GM19351 (cell line): ENCODE measurements at regions not wholly inside any gene's neighbourhood (a gene's known extent, or its start where the extent isn't known, plus 50 kb on each side); places are given as distances from the start of the nearest gene placed in this dataset.
"Not testable (repeated sequence)": the region's sequence is repeated elsewhere in the genome, so short reads cannot be mapped to it uniquely, and the experiment has no call there.

Source experiments
- ATAC-seq: cut with Tn5 transposase; IDR thresholded peaks from one replicate; pipeline ENCODE4 v1.9.1; 2021; ENCODE audit warnings: mild to moderate bottlenecking, moderate library complexity; ENCODE audit not compliant: unreplicated experiment

DNA sequence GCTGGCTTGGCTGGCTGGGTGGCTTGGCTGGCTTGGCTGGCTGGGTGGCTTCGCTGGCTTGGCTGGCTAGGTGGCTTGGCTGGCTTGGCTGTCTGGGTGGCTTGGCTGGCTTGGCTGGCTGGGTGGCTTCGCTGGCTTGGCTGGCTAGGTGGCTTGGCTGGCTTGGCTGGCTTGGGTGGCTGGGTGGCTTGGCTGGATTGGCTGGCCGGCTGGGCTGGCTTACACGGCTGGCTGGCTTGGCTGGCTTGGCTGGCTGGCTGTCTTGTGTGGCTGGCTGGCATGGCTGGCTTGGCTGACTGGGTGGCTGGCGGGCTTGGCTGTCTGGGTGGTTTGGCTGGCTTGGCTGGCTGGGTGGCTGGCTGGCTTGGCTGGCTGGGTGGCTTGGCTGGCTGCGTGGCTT lies 437.0 kb downstream of the GOLGA6L6 start:
- not testable (repeated sequence) for ATAC-seq

GRCh38 chr15:20102862-20103261 lies 438.7 kb downstream of the GOLGA6L6 start:
- ATAC-seq: not testable (repeated sequence)

GRCh38 chr15:20102209-20102608 lies 439.4 kb downstream of the GOLGA6L6 start:
- not testable (repeated sequence) for ATAC-seq

DNA sequence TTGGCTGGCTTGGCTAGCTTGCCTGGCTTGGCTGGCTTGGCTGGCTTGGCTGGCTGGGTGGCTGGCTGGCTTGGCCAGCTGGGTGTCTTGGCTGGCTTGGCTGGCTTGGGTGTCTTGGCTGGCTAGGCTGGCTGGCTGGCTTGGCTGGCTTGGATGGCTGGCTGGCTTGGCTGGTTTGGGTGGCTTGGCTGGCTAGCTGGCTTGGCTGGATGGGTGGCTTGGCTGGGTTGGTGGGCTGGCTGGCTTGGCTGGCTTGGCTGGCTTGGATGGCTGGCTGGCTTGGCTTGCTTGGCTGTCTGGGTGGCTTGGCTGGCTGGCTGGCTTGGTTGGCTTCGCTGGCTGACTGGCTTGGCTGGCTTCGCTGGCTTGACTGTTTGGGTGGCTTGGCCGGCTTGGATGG lies 440.3 kb downstream of the GOLGA6L6 start:
- not testable (repeated sequence) for ATAC-seq

DNA sequence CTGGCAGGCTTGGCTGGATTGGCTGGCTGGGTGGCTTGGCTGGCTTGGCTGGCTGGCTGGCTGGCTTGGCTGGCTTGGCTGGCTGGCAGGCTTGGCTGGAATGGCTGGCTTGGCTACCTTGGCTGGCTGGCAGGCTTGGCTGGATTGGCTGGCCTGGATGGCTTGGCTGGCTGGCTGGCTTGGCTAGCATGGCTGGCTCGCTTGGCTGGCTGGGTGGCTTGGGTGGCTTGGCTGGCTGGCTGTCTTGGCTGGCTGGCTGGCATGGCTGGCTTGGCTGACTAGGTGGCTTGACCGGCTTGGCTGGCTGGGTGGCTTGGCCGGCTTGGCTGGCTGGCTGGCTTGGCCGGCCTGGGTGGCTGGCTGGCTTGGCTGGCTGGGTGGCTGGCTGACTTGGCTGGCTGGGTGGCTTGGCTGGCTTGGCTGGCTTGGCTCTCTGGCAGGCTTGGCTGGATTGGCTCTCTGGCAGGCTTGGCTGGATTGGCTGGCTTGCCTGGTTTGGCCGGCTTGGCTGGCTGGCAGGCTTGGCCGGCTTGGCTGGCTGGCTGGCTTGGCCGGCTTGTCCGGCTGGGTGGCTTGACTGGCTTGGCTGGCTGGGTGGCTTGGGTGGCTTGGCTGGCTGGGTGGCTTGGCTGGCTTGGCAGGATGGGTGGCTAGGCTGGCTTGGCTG lies 440.9 kb downstream of the GOLGA6L6 start:
- not testable (repeated sequence) for ATAC-seq

DNA sequence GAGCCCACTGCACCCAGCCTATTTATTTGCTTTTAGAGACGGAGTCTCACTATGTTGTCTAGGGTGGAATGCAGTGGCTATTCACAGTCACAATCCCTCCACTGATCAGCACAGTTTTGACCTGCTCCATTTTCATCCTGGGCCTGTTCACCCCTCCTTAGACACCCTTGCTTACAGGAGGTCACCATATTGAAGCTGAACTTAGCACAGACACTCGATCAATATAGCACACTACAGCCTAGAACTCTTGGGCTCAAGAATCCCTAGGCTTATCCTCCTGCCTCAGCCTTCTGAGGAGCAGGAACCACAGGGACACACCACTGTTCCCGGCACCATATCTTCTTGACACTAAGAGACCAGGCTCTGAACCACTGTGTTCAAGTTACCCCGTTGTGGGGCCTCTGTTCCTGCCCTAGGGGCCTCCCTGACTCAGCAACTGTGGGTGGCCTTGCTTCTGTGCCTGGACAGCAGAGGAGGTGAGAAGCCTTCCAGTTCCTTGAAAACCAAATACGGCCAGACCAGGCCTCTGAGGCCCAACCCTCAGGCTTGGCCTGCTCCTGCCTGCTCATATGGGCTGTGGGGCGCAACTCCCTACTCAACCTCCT lies 445.8 kb downstream of the GOLGA6L6 start:
- ATAC-seq: not testable (repeated sequence)

- ATAC-seq: not testable (repeated sequence)
These were observed 452.1 kb downstream of the GOLGA6L6 start for GRCh38 chr15:20089541-20089940.

GRCh38 chr15:20084026-20084425 lies 457.6 kb downstream of the GOLGA6L6 start:
- not testable (repeated sequence) for ATAC-seq

DNA sequence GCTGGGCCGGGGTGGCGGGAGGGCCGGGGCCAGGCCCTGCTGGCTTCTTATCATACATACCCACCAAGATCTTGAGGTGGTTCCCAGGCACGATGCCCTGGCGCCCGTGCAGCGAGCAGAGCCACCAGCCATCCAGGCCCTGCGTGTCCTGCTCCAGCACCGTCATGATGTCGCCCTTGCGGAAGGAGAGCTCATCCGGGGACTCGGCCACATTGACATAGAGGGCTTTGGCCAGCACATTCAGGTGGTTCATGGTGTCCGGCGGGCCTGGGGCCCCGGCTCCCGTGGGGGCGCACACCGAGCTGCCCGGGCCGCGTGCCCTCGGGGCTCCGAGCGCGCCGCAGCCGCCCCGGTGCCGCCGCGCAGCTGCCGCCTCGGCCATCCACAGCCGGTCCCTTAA lies 467.5 kb downstream of the GOLGA6L6 start:
- ATAC-seq: not testable (repeated sequence)

GRCh38 chr15:20069043-20069442 lies 472.6 kb downstream of the GOLGA6L6 start:
- ATAC-seq: not testable (repeated sequence)

DNA sequence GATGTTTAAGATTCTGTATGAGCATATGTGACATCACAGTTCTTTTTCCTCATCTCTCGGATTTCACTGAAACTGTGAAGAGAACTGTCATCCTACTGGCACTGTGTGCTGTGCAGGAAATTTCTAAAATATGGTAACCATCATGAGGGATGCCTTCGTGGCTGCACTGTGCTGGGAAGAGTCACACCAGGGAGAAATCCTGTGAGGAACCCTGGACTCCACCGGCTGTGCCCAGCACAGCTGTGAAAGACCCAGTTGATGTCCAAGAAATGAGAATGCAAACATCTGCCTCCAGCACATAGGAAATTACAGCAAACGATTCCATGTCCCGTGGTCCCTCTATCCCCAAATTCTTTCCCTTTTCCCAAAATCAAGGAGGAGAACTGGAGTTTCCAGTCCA lies 475.4 kb downstream of the GOLGA6L6 start:
- ATAC-seq: not testable (repeated sequence)

DNA sequence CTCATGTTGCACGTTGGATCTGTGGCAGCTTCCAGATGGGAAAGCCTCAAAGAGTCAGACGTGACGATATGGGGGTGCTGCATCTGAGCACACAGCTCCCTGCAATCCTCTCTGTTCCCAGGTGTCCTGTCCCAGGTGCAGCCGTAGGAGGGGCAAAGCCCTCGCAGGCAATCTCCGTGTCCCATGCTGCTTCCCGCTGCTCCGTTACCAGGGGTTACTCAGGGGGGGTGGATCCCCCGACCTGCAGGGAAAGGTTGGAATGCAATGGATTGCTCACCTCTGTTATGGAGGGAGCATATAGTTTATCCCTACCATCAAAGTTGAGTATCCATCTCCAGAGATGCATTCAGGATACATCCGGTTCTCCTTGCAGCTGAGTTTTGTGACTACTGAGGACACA lies 476.1 kb downstream of the GOLGA6L6 start:
- ATAC-seq: not testable (repeated sequence)

DNA sequence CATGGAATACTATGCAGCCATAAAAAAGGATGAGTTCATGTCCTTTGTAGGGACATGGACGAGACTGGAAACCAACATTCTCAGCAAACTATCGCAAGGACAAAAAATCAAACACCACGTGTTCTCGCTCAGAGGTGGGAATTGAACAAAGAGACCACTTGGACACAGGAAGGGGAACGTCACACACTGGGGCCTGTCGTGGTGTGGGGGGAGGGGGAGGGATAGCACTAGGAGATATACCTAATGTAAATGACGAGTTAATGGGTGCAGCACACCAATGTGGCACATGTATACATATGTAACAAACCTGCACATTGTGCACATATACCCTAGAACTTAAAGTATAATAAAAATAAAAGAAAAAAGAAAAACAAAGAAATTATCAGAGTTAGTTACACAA lies 478.4 kb downstream of the GOLGA6L6 start:
- not testable (repeated sequence) for ATAC-seq

GRCh38 chr15:20060838-20061237 lies 480.8 kb downstream of the GOLGA6L6 start:
- ATAC-seq: not testable (repeated sequence)

- ATAC-seq: not testable (repeated sequence)
These were observed 484.7 kb downstream of the GOLGA6L6 start for GRCh38 chr15:20056871-20057270.

DNA sequence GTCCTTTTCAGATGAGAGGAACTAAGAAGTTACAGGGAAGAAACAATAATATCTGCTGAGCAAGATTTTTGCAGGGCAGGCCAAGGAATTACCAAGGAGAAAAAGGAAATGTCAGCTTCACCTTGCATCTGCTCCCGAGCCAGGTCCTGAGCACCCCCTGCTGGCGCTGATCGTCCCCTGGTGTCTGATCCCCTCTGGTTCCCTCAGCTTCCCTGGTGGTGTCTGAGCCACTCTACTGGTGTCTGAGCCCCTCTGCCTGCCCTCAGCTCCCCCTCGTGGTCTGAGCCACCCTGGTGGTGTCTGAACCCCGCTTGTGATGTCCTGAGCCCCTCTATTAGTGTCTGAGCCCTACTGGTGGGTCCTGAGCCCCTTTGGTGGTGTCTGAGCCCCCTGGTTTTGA lies 485.7 kb downstream of the GOLGA6L6 start:
- not testable (repeated sequence) for ATAC-seq

GRCh38 chr15:20048189-20048588 lies 493.4 kb downstream of the GOLGA6L6 start:
- ATAC-seq: not testable (repeated sequence)

- ATAC-seq: not testable (repeated sequence)
These were observed 496.4 kb downstream of the GOLGA6L6 start for GRCh38 chr15:20045165-20045564.

- not testable (repeated sequence) for ATAC-seq
These were observed 500.9 kb downstream of the GOLGA6L6 start for GRCh38 chr15:20040691-20041090.

- ATAC-seq: not testable (repeated sequence)
These were observed 516.6 kb downstream of the GOLGA6L6 start for GRCh38 chr15:20025040-20025439.

GRCh38 chr15:20022349-20022748 lies 519.3 kb downstream of the GOLGA6L6 start:
- not testable (repeated sequence) for ATAC-seq

DNA sequence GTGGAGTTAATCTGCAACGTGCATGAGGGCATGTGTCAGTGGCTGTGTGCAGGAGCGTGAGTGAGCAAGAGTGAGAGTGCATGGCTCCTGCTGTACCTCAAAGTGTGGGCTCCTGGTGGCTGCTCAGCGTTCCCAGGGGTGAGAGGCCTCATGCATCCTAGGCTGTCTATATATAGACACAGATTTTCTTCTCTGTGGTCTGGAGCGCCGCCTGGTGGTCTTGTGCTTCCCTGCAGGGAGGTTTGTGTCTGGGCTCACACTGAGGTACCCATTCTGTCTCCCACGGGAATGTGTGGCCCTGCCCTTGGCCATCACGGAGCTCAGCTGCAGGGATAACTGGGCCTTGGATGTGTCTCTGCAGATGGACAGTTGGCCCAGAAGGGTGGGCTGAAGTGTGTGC lies 520.2 kb downstream of the GOLGA6L6 start:
- not testable (repeated sequence) for ATAC-seq
